Cardiac muscle cell (in vitro differentiated cells and primary cell): ENCODE measurements at regions not wholly inside any gene's neighbourhood (a gene's known extent, or its start where the extent isn't known, plus 50 kb on each side); places are given as distances from the start of the nearest gene placed in this dataset.

Experiments
- DNase-seq, 2 donors: peaks; one replicate each; pipeline versions ENCODE4 v3.0.0 to v3.0.0-alpha.2; 2010 to 2017; ENCODE audit warnings: low read depth in 1 of 2, low spot score in 1 of 2
- H3K27ac ChIP-seq: fragments of 200-600 bp; sonication (generic); 2 replicates; pipeline ENCODE4 v1.5.1; 2016
- H3K27me3 ChIP-seq: fragments of 200-600 bp; sonication (generic); 2 replicates; pipeline ENCODE4 v1.6.0; 2016; ENCODE audit warnings: control low read depth
- H3K36me3 ChIP-seq: fragments of 200-600 bp; sonication (generic); 2 replicates; pipeline ENCODE4 v1.5.1; 2016; ENCODE audit warnings: control low read depth
- H3K4me1 ChIP-seq: fragments of 200-600 bp; sonication (generic); 2 replicates; pipeline ENCODE4 v1.8.1; 2017; ENCODE audit warnings: low read depth, mild to moderate bottlenecking, mixed run types
- H3K4me3 ChIP-seq: fragments of 200-600 bp; sonication (generic); 2 replicates; pipeline ENCODE4 v1.5.1; 2016; ENCODE audit warnings: mild to moderate bottlenecking
- H3K9me3 ChIP-seq: fragments of 200-600 bp; sonication (generic); 2 replicates; pipeline ENCODE4 v1.5.1; 2017; ENCODE audit warnings: low read depth, mild to moderate bottlenecking, control low read depth
- TF ChIP-seq, protein P1 (sequence below): IDR thresholded peaks from 2 replicates; pipeline ENCODE4 v1.5.1; 2012; ENCODE audit warnings: low read depth, mild to moderate bottlenecking, low read length

DNA sequence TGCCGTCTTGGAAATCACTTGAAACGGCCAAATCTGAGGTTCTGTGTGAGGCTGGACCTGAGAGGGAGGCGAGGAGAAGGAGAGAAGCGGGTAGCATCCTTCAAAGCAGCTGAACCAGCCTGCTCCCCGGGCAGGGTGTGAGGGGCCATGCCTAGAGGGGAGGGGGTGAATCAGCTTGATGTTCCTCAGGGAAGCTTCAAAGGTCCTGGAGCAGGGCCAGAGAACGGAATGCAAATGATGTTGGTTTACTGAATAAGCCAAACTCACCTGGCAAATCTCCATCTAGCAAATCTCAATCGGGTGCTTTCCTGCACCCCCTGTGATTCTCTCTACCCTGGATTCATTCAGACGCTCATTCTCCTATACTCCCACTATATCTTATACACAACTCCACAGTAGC, 226.9 kb downstream of the WDR11 start:
- H3K9me3 ChIP-seq: no peaks in the 10 kb centered on the region
- DNase-seq: no peak
- no peak overlapping the region for H3K4me3 ChIP-seq
- H3K27ac ChIP-seq: peak overlapping the region; percentile 18
- TF ChIP-seq, protein P1, sequence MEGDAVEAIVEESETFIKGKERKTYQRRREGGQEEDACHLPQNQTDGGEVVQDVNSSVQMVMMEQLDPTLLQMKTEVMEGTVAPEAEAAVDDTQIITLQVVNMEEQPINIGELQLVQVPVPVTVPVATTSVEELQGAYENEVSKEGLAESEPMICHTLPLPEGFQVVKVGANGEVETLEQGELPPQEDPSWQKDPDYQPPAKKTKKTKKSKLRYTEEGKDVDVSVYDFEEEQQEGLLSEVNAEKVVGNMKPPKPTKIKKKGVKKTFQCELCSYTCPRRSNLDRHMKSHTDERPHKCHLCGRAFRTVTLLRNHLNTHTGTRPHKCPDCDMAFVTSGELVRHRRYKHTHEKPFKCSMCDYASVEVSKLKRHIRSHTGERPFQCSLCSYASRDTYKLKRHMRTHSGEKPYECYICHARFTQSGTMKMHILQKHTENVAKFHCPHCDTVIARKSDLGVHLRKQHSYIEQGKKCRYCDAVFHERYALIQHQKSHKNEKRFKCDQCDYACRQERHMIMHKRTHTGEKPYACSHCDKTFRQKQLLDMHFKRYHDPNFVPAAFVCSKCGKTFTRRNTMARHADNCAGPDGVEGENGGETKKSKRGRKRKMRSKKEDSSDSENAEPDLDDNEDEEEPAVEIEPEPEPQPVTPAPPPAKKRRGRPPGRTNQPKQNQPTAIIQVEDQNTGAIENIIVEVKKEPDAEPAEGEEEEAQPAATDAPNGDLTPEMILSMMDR: no peak
- H3K27me3 ChIP-seq: no peaks in the 10 kb centered on the region
- peaks cover 60% of the 10 kb centered on the region for H3K4me1 ChIP-seq
- H3K36me3 ChIP-seq: no peaks in the 10 kb centered on the region

DNA sequence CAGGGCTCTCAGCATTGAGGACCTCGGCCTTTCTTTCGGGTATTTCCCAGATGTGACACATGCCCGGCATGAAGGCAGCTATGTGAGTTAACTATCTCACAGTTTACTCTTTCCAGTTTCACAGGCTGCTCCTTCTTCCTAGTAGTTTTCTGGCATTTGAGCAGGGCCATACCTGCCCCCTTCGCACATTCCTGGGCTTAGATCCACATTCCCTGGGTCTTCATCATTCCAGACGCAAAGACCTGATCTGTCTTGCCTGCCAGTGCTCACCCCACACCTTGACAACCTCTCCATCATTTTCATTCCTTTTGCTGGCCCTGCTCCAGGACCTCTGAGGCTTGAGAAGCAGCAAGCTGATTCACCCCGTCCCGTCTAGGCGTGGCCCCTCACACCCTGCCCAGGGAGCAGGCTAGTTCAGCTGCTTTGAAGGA, 227.5 kb downstream of the WDR11 start:
- H3K4me1 ChIP-seq: peaks cover 60% of the 10 kb centered on the region
- TF ChIP-seq, protein P1: no peak
- no peak overlapping the region for H3K4me3 ChIP-seq
- no peaks in the 10 kb centered on the region for H3K27me3 ChIP-seq
- no peaks in the 10 kb centered on the region for H3K36me3 ChIP-seq
- H3K9me3 ChIP-seq: no peaks in the 10 kb centered on the region
- no peak overlapping the region for H3K27ac ChIP-seq
- no peak for DNase-seq

DNA sequence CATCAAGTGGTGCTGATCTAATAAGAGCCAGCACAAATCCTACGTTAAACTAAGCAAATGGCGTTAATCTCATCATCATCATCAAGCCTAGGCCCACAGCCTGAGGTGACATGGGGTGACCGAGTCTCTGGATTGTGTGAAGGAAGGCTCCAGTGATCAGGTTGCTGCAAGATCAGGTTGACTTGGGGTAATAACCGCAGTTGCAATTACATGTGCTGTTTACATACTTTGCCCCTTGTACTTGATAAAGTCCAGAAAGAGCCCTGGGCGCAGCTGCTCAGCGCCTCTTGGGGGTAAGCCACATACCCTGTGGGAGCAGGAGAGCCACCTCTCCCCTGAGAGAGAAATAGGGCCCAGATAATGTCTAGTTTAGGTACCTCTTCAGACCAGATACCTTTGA, 228.1 kb downstream of the WDR11 start:
- Histone ChIP-seq H3K9me3 (no peaks in the 10 kb centered on the region), H3K27ac (no peak overlapping the region), H3K4me3 (no peak overlapping the region), H3K4me1 (peaks cover 63% of the 10 kb centered on the region), H3K27me3 (no peaks in the 10 kb centered on the region), H3K36me3 (no peaks in the 10 kb centered on the region)
- no peak for DNase-seq
- TF ChIP-seq, protein P1: no peak

DNA sequence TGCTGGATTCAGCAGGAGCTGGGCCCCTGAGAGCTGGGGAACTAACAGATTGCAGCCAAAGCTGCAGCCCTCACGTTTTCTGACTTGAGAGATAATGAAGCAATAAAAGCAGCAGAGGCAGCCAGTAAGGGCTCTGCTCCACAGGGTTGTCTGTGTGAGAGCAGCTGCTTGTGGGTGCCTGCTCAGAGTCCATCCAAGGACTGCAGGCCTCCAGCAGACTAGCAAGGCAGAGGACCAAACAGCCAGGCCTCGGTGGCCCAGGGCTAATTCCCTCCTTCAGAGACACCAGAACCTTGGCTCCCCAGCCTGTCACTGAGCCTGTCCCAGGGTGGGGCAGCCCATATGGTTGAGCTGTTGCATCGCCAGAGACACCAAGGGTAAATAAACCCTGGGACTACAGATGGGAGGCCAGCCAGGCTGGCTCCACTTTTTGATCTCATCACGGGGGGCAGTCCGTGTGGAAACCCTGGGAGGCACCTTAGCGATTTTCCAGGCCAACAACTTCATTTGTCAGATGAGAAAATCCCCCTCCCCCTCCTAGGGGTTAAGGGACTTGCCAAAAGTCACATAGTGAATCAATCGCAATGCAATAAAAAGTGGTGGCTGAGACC, 229.2 kb downstream of the WDR11 start:
- peak overlapping the region; percentile 63 for H3K27ac ChIP-seq
- no peaks in the 10 kb centered on the region for H3K27me3 ChIP-seq
- H3K9me3 ChIP-seq: no peaks in the 10 kb centered on the region
- H3K4me1 ChIP-seq: peaks cover 63% of the 10 kb centered on the region
- no peaks in the 10 kb centered on the region for H3K36me3 ChIP-seq
- no peak overlapping the region for H3K4me3 ChIP-seq
- peak; percentile 48 to 55 for DNase-seq
- TF ChIP-seq, protein P1: no peak

DNA sequence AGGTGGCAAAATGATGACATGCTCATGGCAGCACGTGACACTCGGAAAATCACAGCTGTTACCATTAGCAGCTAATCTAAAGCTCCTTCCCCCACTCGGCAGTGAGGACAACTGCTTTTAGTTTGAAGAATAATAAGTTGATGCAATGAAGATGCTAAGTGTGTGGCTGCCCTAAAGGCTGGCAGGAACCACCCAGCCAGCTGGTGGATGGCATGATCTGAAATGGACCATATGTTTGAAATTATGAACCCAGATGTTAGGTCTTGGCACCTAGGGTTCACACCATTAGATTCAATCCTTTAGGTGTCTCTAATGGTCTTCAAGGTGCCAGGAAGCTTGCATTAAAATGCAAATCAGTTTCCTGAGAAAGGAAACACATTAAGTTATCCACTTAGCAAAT, 230.1 kb downstream of the WDR11 start:
- Histone ChIP-seq H3K36me3 (no peaks in the 10 kb centered on the region), H3K4me3 (no peak overlapping the region), H3K27me3 (no peaks in the 10 kb centered on the region), H3K9me3 (no peaks in the 10 kb centered on the region), H3K27ac (no peak overlapping the region), H3K4me1 (peaks cover 63% of the 10 kb centered on the region)
- no peak for DNase-seq
- TF ChIP-seq, protein P1: no peak

DNA sequence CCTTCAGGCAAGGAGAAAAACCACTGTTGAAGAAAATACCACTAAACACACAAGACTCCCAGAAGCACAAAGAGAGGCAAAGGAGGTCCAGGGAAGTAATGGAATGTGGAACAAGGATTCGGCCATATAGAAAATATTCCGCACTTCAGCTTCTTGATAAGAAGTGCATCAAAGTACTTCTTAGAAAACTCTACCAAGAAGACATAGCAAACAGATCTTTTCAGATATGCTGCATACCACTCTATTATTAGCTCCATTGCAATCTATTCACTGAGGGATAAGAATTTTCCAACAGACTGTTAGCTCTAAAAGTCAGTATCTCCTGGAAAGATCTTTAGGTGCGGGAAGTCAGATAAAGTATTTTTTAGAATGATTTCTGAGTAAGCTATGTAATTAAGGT, 231.8 kb downstream of the WDR11 start:
- TF ChIP-seq, protein P1: no peak
- no peak overlapping the region for H3K4me3 ChIP-seq
- peaks cover 52% of the 10 kb centered on the region for H3K4me1 ChIP-seq
- peak in 1 of 2 donors; percentile 49 for DNase-seq
- H3K9me3 ChIP-seq: no peaks in the 10 kb centered on the region
- no peaks in the 10 kb centered on the region for H3K27me3 ChIP-seq
- peak overlapping the region; percentile 58 for H3K27ac ChIP-seq
- no peaks in the 10 kb centered on the region for H3K36me3 ChIP-seq
